ENCODE measurements at regions not wholly inside any gene's neighbourhood (a gene's known extent, or its start where the extent isn't known, plus 50 kb on each side); places are given as distances from the start of the nearest gene placed in this dataset.
A peak's percentile ranks its signal among the peaks of the same experiment; 100 is the strongest.

GRCh38 chr5:74934949-74935751 lies 69.0 kb upstream of the FAM169A start:
- TF ChIP-seq KAT7 (CRISPR knock-in tag; IDR thresholded peaks at IDR 0.05; ENCODE audit: borderline replicate concordance) (no peak), TP53 (CRISPR knock-in tag; IDR thresholded peaks at IDR 0.05) (no peak), JUN (CRISPR knock-in tag; IDR thresholded peaks at IDR 0.05) (no peak), CTCF (IDR thresholded peaks at IDR 0.05) (no peak; the same call in 1 of the 2 replicates), STAT6 (CRISPR knock-in tag; conservative IDR thresholded peaks at IDR 0.05; ENCODE audit: low read depth) (no peak), MYBL2 (CRISPR knock-in tag; IDR thresholded peaks at IDR 0.05) (no peak), ETV6 (CRISPR knock-in tag; IDR thresholded peaks at IDR 0.05) (no peak), GABPB1 (CRISPR knock-in tag; IDR thresholded peaks at IDR 0.05) (no peak), ATF1 (CRISPR knock-in tag; IDR thresholded peaks at IDR 0.05) (no peak), ZNF281 (CRISPR knock-in tag; IDR thresholded peaks at IDR 0.05) (no peak), MAX (CRISPR knock-in tag; IDR thresholded peaks at IDR 0.05) (0 out of 2 replicates have a peak, but pooled peaks have one; percentile 21), SP1 (CRISPR knock-in tag; conservative IDR thresholded peaks at IDR 0.05) (no peak)
